ENCODE measurements at regions not wholly inside any gene's neighbourhood (a gene's known extent, or its start where the extent isn't known, plus 50 kb on each side); places are given as distances from the start of the nearest gene placed in this dataset.

DNA sequence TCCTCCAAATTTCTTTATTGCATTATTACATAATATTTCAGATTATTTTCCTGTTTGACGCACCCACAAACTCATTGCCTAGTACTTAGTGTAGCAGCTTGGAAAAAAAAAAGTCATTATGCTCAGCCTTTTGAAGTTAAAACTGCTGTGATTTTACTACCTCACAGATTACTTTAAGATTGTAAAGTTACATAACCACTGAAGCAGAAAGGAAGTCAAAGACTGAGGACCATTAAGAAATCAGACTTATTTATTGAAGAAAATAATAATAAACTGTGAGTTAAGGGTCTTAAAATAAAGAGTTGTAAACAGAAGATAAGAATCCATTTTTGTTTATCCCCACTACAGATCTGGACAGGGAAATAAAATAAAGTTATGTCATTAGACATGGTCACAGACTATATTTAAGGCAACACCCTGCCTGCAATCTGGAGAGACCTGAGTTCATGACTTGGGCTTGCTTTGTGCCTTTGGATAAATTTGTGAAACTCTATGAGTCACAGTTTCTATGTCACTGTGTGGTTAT is 212.1 kb upstream of the ROBO2 start:
- no peak overlapping the region for H3K4me3 ChIP-seq (replicated peaks in 1 of 2; ENCODE audit: low read depth in 2 of 2, low read length in 2 of 2)
- TF ChIP-seq, protein P1, sequence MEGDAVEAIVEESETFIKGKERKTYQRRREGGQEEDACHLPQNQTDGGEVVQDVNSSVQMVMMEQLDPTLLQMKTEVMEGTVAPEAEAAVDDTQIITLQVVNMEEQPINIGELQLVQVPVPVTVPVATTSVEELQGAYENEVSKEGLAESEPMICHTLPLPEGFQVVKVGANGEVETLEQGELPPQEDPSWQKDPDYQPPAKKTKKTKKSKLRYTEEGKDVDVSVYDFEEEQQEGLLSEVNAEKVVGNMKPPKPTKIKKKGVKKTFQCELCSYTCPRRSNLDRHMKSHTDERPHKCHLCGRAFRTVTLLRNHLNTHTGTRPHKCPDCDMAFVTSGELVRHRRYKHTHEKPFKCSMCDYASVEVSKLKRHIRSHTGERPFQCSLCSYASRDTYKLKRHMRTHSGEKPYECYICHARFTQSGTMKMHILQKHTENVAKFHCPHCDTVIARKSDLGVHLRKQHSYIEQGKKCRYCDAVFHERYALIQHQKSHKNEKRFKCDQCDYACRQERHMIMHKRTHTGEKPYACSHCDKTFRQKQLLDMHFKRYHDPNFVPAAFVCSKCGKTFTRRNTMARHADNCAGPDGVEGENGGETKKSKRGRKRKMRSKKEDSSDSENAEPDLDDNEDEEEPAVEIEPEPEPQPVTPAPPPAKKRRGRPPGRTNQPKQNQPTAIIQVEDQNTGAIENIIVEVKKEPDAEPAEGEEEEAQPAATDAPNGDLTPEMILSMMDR (IDR thresholded peaks at IDR 0.05; ENCODE audit: low read depth, low read length) = no peak

DNA sequence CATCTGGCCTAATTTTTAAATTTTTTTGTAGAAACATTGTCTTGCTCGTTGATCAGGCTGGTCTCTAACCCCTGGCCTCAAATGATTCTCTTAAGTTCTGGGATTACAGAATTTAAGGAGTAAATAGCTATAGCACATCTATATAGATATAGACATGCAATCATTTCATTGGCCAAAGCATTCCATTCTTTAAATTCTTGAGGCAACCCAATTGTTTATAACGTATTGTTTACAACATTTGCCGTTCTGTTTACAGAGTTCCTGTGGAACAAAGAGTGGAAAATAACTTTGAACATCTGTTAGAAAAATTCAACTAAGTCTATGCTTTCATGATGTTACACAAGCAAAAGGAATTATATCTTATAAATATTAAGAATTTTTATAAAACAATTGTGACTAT is 205.2 kb upstream of the ROBO2 start:
- H3K4me3 ChIP-seq (replicated peaks in 1 of 2; ENCODE audit: low read depth in 2 of 2, low read length in 2 of 2) = no peak overlapping the region
- DNase-seq (ENCODE audit: low read depth in 2 of 2) = no peak

More for the DNA sequence above, 212.1 kb upstream of the ROBO2 start:
- no peak for DNase-seq (ENCODE audit: low read depth in 2 of 2)

DNA sequence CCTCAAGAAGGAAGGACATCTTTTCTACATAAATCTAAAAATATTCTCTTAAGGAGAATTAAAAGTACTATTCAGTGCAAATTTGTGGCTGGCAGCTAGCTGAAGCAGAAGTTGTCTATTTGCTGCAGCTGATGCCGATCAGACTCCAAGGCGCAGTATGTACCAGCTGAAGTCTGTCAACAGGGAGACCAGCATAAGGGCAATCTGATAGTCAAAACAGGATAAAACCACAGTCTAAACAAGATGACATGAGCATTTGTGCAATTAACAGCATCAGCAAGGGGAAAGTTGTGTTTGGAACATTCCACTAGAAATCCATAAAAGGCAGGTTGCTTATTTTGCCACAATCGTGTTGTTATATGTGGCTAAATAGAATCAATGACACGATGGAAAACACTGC is 198.2 kb upstream of the ROBO2 start:
- H3K4me3 ChIP-seq (replicated peaks in 1 of 2; ENCODE audit: low read depth in 2 of 2, low read length in 2 of 2) = no peak overlapping the region
- no peak for DNase-seq (ENCODE audit: low read depth in 2 of 2)
- TF ChIP-seq, protein P1 (IDR thresholded peaks at IDR 0.05; ENCODE audit: low read depth, low read length) = no peak

More for the DNA sequence above, 205.2 kb upstream of the ROBO2 start:
- TF ChIP-seq, protein P1 (IDR thresholded peaks at IDR 0.05; ENCODE audit: low read depth, low read length) = no peak

DNA sequence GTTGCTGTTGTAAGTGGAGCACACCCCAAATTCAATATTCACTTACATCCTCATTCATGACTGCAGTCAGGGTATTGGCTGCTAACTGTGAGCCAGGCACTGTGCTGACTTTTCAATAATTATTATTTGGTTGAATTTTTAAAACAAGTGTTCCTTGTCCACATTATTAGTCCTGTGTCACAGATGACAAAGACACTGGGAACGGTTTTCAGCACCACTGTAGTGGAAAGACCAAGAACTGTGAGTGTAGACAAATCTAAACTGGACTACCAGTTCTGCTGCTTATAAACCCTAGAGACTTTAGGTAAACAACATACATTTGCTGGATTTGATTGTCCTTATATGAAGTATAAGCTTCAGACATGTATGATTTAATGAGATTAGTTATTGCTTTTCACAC is 197.7 kb upstream of the ROBO2 start:
- DNase-seq (ENCODE audit: low read depth in 2 of 2) = no peak
- no peak overlapping the region for H3K4me3 ChIP-seq (replicated peaks in 1 of 2; ENCODE audit: low read depth in 2 of 2, low read length in 2 of 2)
- TF ChIP-seq, protein P1 (IDR thresholded peaks at IDR 0.05; ENCODE audit: low read depth, low read length) = no peak

DNA sequence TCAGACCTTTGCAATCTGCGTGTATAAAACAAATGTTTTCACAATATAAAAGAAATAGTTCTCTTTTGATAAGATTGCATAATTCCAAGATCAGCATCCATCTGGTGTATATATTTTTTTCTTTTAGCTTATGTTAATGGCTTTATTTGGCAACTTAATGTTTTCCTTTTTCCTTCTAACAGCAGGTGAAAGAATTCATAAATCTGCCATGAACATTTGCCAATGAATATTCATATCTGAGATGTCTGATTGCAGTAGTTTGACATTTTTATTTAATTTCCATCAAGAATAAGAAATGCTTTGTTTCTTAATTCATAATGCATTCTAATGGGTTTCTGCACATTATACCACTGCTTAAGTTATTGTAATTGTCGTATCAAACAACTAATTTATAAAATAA is 184.4 kb upstream of the ROBO2 start:
- H3K4me3 ChIP-seq (replicated peaks in 1 of 2; ENCODE audit: low read depth in 2 of 2, low read length in 2 of 2) = no peak overlapping the region
- TF ChIP-seq, protein P1 (IDR thresholded peaks at IDR 0.05; ENCODE audit: low read depth, low read length) = no peak
- no peak for DNase-seq (ENCODE audit: low read depth in 2 of 2)

DNA sequence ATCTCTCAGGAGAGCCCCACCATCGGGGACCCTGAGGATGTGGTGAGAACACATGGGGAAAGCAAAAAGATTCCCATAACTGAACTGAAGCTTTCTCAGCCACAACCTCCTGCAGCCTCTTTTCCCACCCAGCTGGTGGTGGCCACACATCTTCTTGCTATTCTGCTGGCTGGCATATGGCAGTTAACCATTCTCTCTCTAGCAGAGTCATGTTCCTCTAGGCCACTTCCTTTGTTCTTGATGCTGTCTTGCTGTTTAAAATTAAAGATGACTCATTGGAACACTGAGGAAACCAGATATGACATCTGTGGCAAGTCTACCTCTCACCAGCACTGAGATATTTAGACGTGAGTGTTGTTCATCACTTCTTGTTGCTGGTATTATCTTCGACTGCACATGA is 180.3 kb upstream of the ROBO2 start:
- TF ChIP-seq, protein P1 (IDR thresholded peaks at IDR 0.05; ENCODE audit: low read depth, low read length) = no peak
- no peak overlapping the region for H3K4me3 ChIP-seq (replicated peaks in 1 of 2; ENCODE audit: low read depth in 2 of 2, low read length in 2 of 2)
- DNase-seq (ENCODE audit: low read depth in 2 of 2) = no peak

DNA sequence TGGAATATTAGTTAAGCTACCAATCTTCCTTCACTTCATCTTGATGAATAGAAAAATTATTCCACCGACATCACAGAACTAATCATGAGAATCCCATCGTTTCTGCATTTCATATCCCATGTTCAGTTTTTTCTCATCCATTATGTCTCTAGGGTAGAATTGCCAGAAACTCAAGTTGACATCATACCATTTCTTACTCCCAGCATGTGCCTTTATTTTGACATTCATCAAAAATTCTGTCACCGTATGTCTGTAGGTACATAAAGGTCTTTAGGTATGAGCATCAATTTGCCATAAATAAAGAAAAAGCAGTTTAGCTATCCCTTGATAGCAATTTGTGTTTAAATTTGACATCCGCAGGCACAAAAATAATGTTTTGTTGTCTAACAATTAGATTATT is 175.5 kb upstream of the ROBO2 start:
- no peak overlapping the region for H3K4me3 ChIP-seq (replicated peaks in 1 of 2; ENCODE audit: low read depth in 2 of 2, low read length in 2 of 2)
- TF ChIP-seq, protein P1 (IDR thresholded peaks at IDR 0.05; ENCODE audit: low read depth, low read length) = no peak
- no peak for DNase-seq (ENCODE audit: low read depth in 2 of 2)

Measured in cardiac fibroblast (primary cell).